Spleen (tissue), 11 donors: ENCODE measurements at regions not wholly inside any gene's neighbourhood (a gene's known extent, or its start where the extent isn't known, plus 50 kb on each side); places are given as distances from the start of the nearest gene placed in this dataset.
"Not testable (repeated sequence)": the region's sequence is repeated elsewhere in the genome, so short reads cannot be mapped to it uniquely, and the experiment has no call there.

Experiments
- DNase-seq: peaks from one replicate; pipeline ENCODE4 v3.0.0-alpha.2; 2020
- H3K27ac ChIP-seq, 8 donors: fragments of 200-600 bp; sonication (generic) in 7 of 8; 1 replicate in 4 of 8; 2 replicates in 4 of 8; pipeline versions ENCODE4 v1.5.0 to v1.8.0; 2016 to 2021; ENCODE audit warnings: inconsistent platforms in 4 of 8, mild to moderate bottlenecking in 4 of 8, moderate library complexity in 1 of 8
- H3K27me3 ChIP-seq, 7 donors: fragments of 200-600 bp; sonication (generic) in 6 of 7; replicated peaks in 1 of 7; 1 replicate in 4 of 7; 2 replicates in 3 of 7; pipeline versions ENCODE4 v1.5.0 to v1.8.0; 2016 to 2021; ENCODE audit warnings: inconsistent platforms in 3 of 7, mild to moderate bottlenecking in 1 of 7
- H3K36me3 ChIP-seq, 6 donors: fragments of 200-600 bp; sonication (generic) in 5 of 6; 1 replicate in 4 of 6; 2 replicates in 2 of 6; pipeline versions ENCODE4 v1.5.0 to v1.8.0; 2016 to 2021; ENCODE audit warnings: inconsistent platforms in 2 of 6
- H3K4me1 ChIP-seq, 6 donors: fragments of 200-600 bp; sonication (generic) in 5 of 6; 1 replicate in 3 of 6; 2 replicates in 3 of 6; pipeline versions ENCODE4 v1.5.0 to v1.8.0; 2016 to 2021; ENCODE audit warnings: inconsistent platforms in 3 of 6
- H3K4me3 ChIP-seq, 8 donors: fragments of 200-600 bp; sonication (generic) in 7 of 8; 1 replicate in 4 of 8; 2 replicates in 4 of 8; pipeline versions ENCODE4 v1.5.0 to v1.8.0; 2016 to 2021; ENCODE audit warnings: inconsistent platforms in 4 of 8, mild to moderate bottlenecking in 4 of 8, moderate library complexity in 2 of 8
- H3K9me3 ChIP-seq, 8 donors: fragments of 200-600 bp; sonication (generic) in 7 of 8; 1 replicate in 4 of 8; 2 replicates in 4 of 8; pipeline versions ENCODE4 v1.5.0 to v1.8.0; 2016 to 2021; ENCODE audit warnings: inconsistent platforms in 4 of 8
- POLR2A ChIP-seq, 3 donors: fragments of 450-650 bp; IDR thresholded peaks; one replicate each; pipeline ENCODE4 v1.5.1; 2017; ENCODE audit warnings: antibody characterized with exemption in 3 of 3, mild to moderate bottlenecking in 1 of 3
- POLR2AphosphoS5 ChIP-seq, 3 donors: sonication (generic); formaldehyde crosslinking; IDR thresholded peaks; one replicate each; pipeline ENCODE4 v1.5.1; 2017; ENCODE audit warnings: antibody characterized with exemption in 3 of 3
- WGBS, 5 donors: extraction: QIAGEN DNeasy Blood & Tissue Kit in 3 of 5; methylation state at CpG; one replicate each; pipeline versions ENCODE4 v1.1.5 to v1.1.7; 2013 to 2018; 5-methylcytosine and 5-hydroxymethylcytosine counted together
- intact Hi-C: fragments of 100-400 bp; cut with DNase I; formaldehyde crosslinking; loops from one replicate; pipeline ENCODE4 v1.15.0; 2023; ENCODE audit warnings: low total_unique reads
- TF ChIP-seq, protein P1 (sequence below), 11 experiments: fragments of 200-600 bp in 7 of 11; fragments of 450-650 bp in 4 of 11; sonication (generic) in 4 of 11; IDR thresholded peaks in 8 of 11; conservative IDR thresholded peaks in 3 of 11; 1 replicate in 7 of 11; 2 replicates in 4 of 11; pipeline versions ENCODE4 v1.4.0 to v1.8.0; 2016 to 2021; ENCODE audit warnings: antibody characterized with exemption in 11 of 11, inconsistent platforms in 4 of 11, mild to moderate bottlenecking in 1 of 11
- donor health status: healthy with polysubstance abuse.
- donor health status: DM: no; HTN: no; CAD: no; lungs with moderate emphysema.
- donor health status: DM: no; HTN: no; CAD: no.
- donor health status: Bipolar disorder and iron deficiency.
- donor health status: healthy.
- donor health status: DM: no; HTN: no; CAD: no.
- donor health status: DM: yes; HTN: yes; CAD: no.

DNA sequence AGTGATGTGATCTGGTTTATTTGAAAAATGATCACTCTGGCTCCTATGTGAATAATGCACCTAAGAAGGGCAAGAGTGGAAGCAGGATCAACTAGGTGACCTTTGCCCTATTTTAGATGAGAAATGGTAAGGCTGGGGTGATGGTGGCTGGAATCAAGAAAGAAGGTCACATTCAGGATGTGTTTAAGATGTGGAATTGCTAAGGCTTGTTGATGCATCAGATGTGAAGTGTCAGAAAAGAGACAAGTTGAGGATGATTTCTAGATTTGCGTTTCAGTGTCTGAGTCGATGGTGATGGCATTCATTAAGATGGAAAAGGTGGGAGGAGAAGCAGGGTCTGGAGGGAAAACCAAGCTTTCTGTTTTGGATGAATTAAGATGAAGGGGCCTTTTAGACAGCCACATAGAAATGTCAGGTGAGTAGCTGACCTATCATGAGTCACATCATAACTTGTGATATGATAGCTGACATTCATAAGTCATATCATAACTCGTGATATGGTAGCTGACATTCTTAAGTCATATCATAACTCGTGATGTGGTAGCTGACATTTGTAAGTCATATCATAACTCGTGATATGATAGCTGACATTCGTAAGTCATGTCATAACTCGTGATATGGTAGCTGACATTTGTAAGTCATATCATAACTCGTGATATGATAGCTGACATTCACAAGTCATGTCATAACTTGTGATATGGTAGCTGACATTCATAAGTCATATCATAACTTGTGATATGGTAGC, 101.2 kb upstream of the SEC11C start:
- H3K36me3 ChIP-seq, result no peaks in the 10 kb centered on the region
- no peak overlapping the region for H3K4me3 ChIP-seq
- DNase-seq, result no peak
- peaks cover 0 to 8% (median 0%) of the 10 kb centered on the region in 6 donors for H3K4me1 ChIP-seq
- H3K9me3 ChIP-seq, result no peaks in the 10 kb centered on the region
- TF ChIP-seq, protein P1, sequence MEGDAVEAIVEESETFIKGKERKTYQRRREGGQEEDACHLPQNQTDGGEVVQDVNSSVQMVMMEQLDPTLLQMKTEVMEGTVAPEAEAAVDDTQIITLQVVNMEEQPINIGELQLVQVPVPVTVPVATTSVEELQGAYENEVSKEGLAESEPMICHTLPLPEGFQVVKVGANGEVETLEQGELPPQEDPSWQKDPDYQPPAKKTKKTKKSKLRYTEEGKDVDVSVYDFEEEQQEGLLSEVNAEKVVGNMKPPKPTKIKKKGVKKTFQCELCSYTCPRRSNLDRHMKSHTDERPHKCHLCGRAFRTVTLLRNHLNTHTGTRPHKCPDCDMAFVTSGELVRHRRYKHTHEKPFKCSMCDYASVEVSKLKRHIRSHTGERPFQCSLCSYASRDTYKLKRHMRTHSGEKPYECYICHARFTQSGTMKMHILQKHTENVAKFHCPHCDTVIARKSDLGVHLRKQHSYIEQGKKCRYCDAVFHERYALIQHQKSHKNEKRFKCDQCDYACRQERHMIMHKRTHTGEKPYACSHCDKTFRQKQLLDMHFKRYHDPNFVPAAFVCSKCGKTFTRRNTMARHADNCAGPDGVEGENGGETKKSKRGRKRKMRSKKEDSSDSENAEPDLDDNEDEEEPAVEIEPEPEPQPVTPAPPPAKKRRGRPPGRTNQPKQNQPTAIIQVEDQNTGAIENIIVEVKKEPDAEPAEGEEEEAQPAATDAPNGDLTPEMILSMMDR (IDR thresholded peaks at IDR 0.05 in 8 of 11, conservative IDR thresholded peaks at IDR 0.05 in 3 of 11), result no peak
- TF ChIP-seq POLR2A (IDR thresholded peaks at IDR 0.05), result no peak
- no peak for TF ChIP-seq POLR2AphosphoS5 (IDR thresholded peaks at IDR 0.05)
- H3K27ac ChIP-seq, result no peak overlapping the region
- 72 to 89% (median 80%) methylated on average over 8 of the region's 8 CpGs for WGBS, 5 donors
- H3K27me3 ChIP-seq, result no peaks in the 10 kb centered on the region
- intact Hi-C loops, result no loop called here

GRCh38 chr18:59039040-59039320, 100.7 kb upstream of the SEC11C start:
- H3K9me3 ChIP-seq, DNase-seq, intact Hi-C loops, H3K27me3 ChIP-seq, H3K4me1 ChIP-seq, H3K36me3 ChIP-seq, H3K4me3 ChIP-seq, H3K27ac ChIP-seq: not testable (repeated sequence)
- WGBS, 5 donors, result 62 to 79% (median 66%) methylated on average over 1 of the region's 1 CpG

- WGBS, 5 donors, result 90 to 96% (median 94%) methylated on average over 6 of the region's 6 CpGs
- H3K4me3 ChIP-seq, result no peak overlapping the region
- no peak overlapping the region for H3K27ac ChIP-seq
- H3K27me3 ChIP-seq, result no peaks in the 10 kb centered on the region
- no peaks in the 10 kb centered on the region for H3K36me3 ChIP-seq
- H3K9me3 ChIP-seq, result no peaks in the 10 kb centered on the region
- DNase-seq, result peak; percentile 38
- H3K4me1 ChIP-seq, result peaks cover 0 to 8% (median 0%) of the 10 kb centered on the region in 6 donors
- TF ChIP-seq, protein P1 (IDR thresholded peaks at IDR 0.05 in 8 of 11, conservative IDR thresholded peaks at IDR 0.05 in 3 of 11), result no peak
- TF ChIP-seq POLR2AphosphoS5 (IDR thresholded peaks at IDR 0.05), result no peak
- no peak for TF ChIP-seq POLR2A (IDR thresholded peaks at IDR 0.05)
- intact Hi-C loops, result no loop called here
These were observed 100.2 kb upstream of the SEC11C start for GRCh38 chr18:59039449-59039848.

- peak; percentile 67 for DNase-seq
- H3K4me3 ChIP-seq, result no peak overlapping the region
- no peak overlapping the region for H3K27ac ChIP-seq
- H3K36me3 ChIP-seq, result no peaks in the 10 kb centered on the region
- H3K4me1 ChIP-seq, result peaks cover 0 to 8% (median 0%) of the 10 kb centered on the region in 6 donors
- intact Hi-C loops, result no loop called here
- TF ChIP-seq, protein P1 (IDR thresholded peaks at IDR 0.05 in 8 of 11, conservative IDR thresholded peaks at IDR 0.05 in 3 of 11), result no peak
- no peak for TF ChIP-seq POLR2A (IDR thresholded peaks at IDR 0.05)
- TF ChIP-seq POLR2AphosphoS5 (IDR thresholded peaks at IDR 0.05), result no peak
- H3K27me3 ChIP-seq, result no peaks in the 10 kb centered on the region
- 77 to 94% (median 88%) methylated on average over 6 to 8 of the region's 8 CpGs for WGBS, 5 donors
- no peaks in the 10 kb centered on the region for H3K9me3 ChIP-seq
These were observed 98.9 kb upstream of the SEC11C start for GRCh38 chr18:59040770-59041148.

DNA sequence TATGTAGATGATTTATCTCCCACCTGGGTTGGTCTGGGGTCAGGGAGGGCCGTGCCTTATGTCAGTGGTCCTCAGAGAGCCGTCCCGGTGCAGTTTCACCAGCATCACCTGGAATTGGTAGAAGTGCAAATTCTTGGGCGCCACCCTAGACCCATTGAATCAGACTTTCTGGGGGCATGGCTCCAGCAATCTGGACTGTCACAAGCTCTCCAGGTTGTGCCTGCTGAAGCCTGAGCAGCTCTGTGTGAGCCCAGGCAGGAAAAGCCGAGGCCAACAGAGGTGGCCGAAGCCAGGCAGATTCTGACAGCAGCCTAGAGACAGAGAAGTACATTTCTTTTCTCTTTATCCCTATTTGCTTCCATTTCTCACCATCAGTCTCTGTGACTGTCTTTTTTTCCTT, 98.4 kb upstream of the SEC11C start:
- WGBS, 5 donors, result 64 to 90% (median 82%) methylated on average over 6 of the region's 6 CpGs
- H3K36me3 ChIP-seq, result no peaks in the 10 kb centered on the region
- no peak overlapping the region for H3K4me3 ChIP-seq
- no peak overlapping the region for H3K27ac ChIP-seq
- no peaks in the 10 kb centered on the region for H3K27me3 ChIP-seq
- TF ChIP-seq POLR2A (IDR thresholded peaks at IDR 0.05), result no peak
- TF ChIP-seq, protein P1 (IDR thresholded peaks at IDR 0.05 in 8 of 11, conservative IDR thresholded peaks at IDR 0.05 in 3 of 11), result no peak
- no peak for TF ChIP-seq POLR2AphosphoS5 (IDR thresholded peaks at IDR 0.05)
- DNase-seq, result peak; percentile 53
- intact Hi-C loops, result no loop called here
- H3K4me1 ChIP-seq, result peaks cover 0 to 8% (median 0%) of the 10 kb centered on the region in 6 donors
- H3K9me3 ChIP-seq, result no peaks in the 10 kb centered on the region
